Neural cell (in vitro differentiated cells): ENCODE measurements at regions not wholly inside any gene's neighbourhood (a gene's known extent, or its start where the extent isn't known, plus 50 kb on each side); places are given as distances from the start of the nearest gene placed in this dataset.

Experiments
- EZH2 ChIP-seq: fragments of 200-600, 300-800 bp; shearing (Covaris generic), sonication (generic); IDR thresholded peaks from 2 replicates; pipeline ENCODE4 v1.6.1; 2014; ENCODE audit warnings: antibody characterized with exemption, low read length, borderline replicate concordance, mild to moderate bottlenecking; ENCODE audit not compliant: insufficient read depth, poor library complexity, severe bottlenecking
- POLR2AphosphoS5 ChIP-seq: IDR thresholded peaks from 2 replicates; pipeline ENCODE4 v1.6.1; 2012
- TF ChIP-seq, protein P1 (sequence below): fragments of 450-650 bp; IDR thresholded peaks from 2 replicates; pipeline ENCODE4 v1.5.1; 2014; ENCODE audit warnings: antibody characterized with exemption, mild to moderate bottlenecking, moderate library complexity; ENCODE audit not compliant: poor library complexity, severe bottlenecking

DNA sequence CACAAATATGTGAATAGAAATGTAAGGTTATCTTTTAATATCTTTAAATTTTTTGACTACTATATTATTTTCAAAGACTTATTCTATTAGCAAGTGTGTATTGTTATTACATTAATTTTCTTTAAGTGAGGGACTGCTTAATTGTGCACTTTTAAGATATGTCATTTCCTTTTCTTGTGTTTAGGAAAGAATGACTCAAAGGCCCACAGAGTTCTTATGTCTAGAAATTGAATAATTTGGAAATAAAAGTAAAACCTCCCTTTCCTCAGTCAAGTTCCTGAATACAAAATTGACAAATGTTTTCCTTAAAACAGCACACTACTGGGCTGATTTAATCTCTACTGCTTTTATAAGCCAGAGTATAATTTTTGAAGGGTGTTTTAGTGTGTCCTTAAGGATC lies 169.7 kb downstream of the TMEM47 start:
- TF ChIP-seq POLR2AphosphoS5, result no peak
- TF ChIP-seq, protein P1, sequence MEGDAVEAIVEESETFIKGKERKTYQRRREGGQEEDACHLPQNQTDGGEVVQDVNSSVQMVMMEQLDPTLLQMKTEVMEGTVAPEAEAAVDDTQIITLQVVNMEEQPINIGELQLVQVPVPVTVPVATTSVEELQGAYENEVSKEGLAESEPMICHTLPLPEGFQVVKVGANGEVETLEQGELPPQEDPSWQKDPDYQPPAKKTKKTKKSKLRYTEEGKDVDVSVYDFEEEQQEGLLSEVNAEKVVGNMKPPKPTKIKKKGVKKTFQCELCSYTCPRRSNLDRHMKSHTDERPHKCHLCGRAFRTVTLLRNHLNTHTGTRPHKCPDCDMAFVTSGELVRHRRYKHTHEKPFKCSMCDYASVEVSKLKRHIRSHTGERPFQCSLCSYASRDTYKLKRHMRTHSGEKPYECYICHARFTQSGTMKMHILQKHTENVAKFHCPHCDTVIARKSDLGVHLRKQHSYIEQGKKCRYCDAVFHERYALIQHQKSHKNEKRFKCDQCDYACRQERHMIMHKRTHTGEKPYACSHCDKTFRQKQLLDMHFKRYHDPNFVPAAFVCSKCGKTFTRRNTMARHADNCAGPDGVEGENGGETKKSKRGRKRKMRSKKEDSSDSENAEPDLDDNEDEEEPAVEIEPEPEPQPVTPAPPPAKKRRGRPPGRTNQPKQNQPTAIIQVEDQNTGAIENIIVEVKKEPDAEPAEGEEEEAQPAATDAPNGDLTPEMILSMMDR, result no peak
- no peak for TF ChIP-seq EZH2
